H1 (cell line): ENCODE measurements at regions not wholly inside any gene's neighbourhood (a gene's known extent, or its start where the extent isn't known, plus 50 kb on each side); places are given as distances from the start of the nearest gene placed in this dataset.

ENCODE experiments used
- CHD1 ChIP-seq: IDR thresholded peaks from 2 replicates; pipeline ENCODE4 v1.6.1; 2012; ENCODE audit warnings: low read depth, low read length, improper control_type of control experiment
- EGR1 ChIP-seq: IDR thresholded peaks from 2 replicates; pipeline ENCODE4 v1.6.1; 2011; ENCODE audit warnings: low read depth, low read length, borderline replicate concordance
- GABPA ChIP-seq: IDR thresholded peaks from 2 replicates; pipeline ENCODE4 v1.6.1; 2011; ENCODE audit warnings: mild to moderate bottlenecking, low read length, moderate library complexity, borderline replicate concordance; ENCODE audit not compliant: insufficient read depth
- ZNF274 ChIP-seq: IDR thresholded peaks from 2 replicates; pipeline ENCODE4 v1.7.0; 2012; ENCODE audit warnings: low read length, borderline replicate concordance; ENCODE audit errors: extremely low read depth
- TF ChIP-seq, protein P1 (sequence below): IDR thresholded peaks from 2 replicates; pipeline ENCODE4 v1.6.1; 2011; ENCODE audit warnings: low read length, improper control_type of control experiment

DNA sequence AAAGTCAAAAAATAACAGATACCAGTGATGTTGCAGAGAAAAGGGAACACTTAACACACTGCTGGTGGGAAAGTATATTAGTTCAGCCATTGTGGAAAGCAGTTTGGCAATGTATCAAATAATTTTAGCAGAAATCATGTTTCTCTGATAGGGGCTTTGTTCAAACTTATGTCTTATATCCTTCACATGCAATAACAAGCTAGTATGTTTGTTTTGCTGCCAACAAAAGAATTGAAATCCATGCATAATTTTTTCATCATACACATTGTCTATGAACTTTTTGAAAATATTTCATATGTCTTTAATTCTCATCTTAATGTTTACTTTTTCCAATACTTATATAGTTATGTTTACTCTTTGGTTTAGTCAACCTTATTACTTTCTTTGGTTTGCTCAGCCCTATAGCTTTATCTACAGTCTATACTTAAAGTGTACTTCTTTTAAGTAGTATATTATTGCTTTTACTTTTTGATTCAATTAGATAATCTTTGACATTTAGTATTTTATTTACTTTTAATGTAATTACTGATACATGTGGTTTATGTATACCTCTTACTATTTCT lies 639.6 kb upstream of the CBLB start (continued):
- TF ChIP-seq, protein P1, sequence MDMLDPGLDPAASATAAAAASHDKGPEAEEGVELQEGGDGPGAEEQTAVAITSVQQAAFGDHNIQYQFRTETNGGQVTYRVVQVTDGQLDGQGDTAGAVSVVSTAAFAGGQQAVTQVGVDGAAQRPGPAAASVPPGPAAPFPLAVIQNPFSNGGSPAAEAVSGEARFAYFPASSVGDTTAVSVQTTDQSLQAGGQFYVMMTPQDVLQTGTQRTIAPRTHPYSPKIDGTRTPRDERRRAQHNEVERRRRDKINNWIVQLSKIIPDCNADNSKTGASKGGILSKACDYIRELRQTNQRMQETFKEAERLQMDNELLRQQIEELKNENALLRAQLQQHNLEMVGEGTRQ, result no peak
- TF ChIP-seq ZNF274 (no peak), EGR1 (no peak), CHD1 (no peak), GABPA (no peak)
- TF ChIP-seq, all 59 proteins: peak for 0
